B cell (primary cell): ENCODE measurements at regions not wholly inside any gene's neighbourhood (a gene's known extent, or its start where the extent isn't known, plus 50 kb on each side); places are given as distances from the start of the nearest gene placed in this dataset.

Experiments
- ATAC-seq: fragments of 200-7000 bp; cut with Tn5 transposase; one replicate; pipeline ENCODE4 v1.10.0; 2021; ENCODE audit warnings: low read depth, mild to moderate bottlenecking, moderate number of reproducible peaks, moderate library complexity
- CTCF ChIA-PET: fragments of 350-600 bp; sonication (Branson Sonifier 250); formaldehyde crosslinking; loops from one replicate; lab custom pipeline; 2021; ENCODE audit warnings: antibody characterized with exemption, inconsistent platforms; lab: Charles Lee
- POLR2A ChIA-PET: fragments of 350-600 bp; sonication (Branson Sonifier 250); formaldehyde crosslinking; loops from one replicate; lab custom pipeline; 2021; ENCODE audit warnings: antibody characterized with exemption; lab: Charles Lee
- DNase-seq: peaks from one replicate; pipeline ENCODE4 v3.0.0; 2013
- H2AFZ ChIP-seq: 2 replicates; pipeline ENCODE4 v1.6.1; 2012; ENCODE audit warnings: mild to moderate bottlenecking, low read depth, low read length; ENCODE audit not compliant: insufficient read depth, poor library complexity, severe bottlenecking
- H3K27ac ChIP-seq, 2 donors: 1 replicate in 1 of 2; 2 replicates in 1 of 2; pipeline ENCODE4 v1.5.1; 2012 to 2013; ENCODE audit warnings: low read length in 2 of 2, mild to moderate bottlenecking in 2 of 2, moderate library complexity in 1 of 2
- H3K27me3 ChIP-seq, 4 experiments: fragments of 200-600 bp in 1 of 4; sonication (generic) in 1 of 4; replicated peaks in 1 of 4; 1 replicate in 2 of 4; 2 replicates in 2 of 4; pipeline versions ENCODE4 v1.6.1 to v1.7.0; 2013 to 2016; ENCODE audit warnings: low read length in 3 of 4, mild to moderate bottlenecking in 2 of 4, mixed read lengths in 1 of 4, moderate library complexity in 1 of 4; ENCODE audit not compliant: insufficient read depth in 4 of 4, control insufficient read depth in 3 of 4; ENCODE audit errors: control extremely low read depth in 1 of 4
- H3K36me3 ChIP-seq, 2 experiments: replicated peaks in 1 of 2; 1 replicate in 1 of 2; 2 replicates in 1 of 2; pipeline versions ENCODE4 v1.6.1 to v1.7.1; 2013; ENCODE audit warnings: low read length in 1 of 2; ENCODE audit not compliant: insufficient read depth in 2 of 2, control insufficient read depth in 1 of 2; ENCODE audit errors: control extremely low read depth in 1 of 2, extremely low read depth in 1 of 2
- H3K4me1 ChIP-seq, 2 donors: fragments of 200-600 bp in 1 of 2; sonication (generic) in 1 of 2; 1 replicate in 1 of 2; 2 replicates in 1 of 2; pipeline versions ENCODE4 v1.5.1 to v1.6.1; 2013 to 2017; ENCODE audit warnings: low read length in 2 of 2; ENCODE audit not compliant: control insufficient read depth in 2 of 2, insufficient read depth in 2 of 2
- H3K4me2 ChIP-seq: replicated peaks from 2 replicates; pipeline ENCODE3; 2012; ENCODE audit warnings: mild to moderate bottlenecking, low read depth, low read length; ENCODE audit not compliant: poor library complexity, severe bottlenecking
- H3K4me3 ChIP-seq, 5 experiments: fragments of 200-600 bp in 1 of 5; sonication (generic) in 1 of 5; 1 replicate in 3 of 5; 2 replicates in 2 of 5; pipeline versions ENCODE4 v1.5.1 to v1.7.0; 2011 to 2016; ENCODE audit warnings: low read length in 4 of 5, mild to moderate bottlenecking in 4 of 5, low read depth in 2 of 5, control low read depth in 1 of 5, moderate library complexity in 1 of 5; ENCODE audit not compliant: insufficient read depth in 1 of 5; ENCODE audit errors: control extremely low read depth in 1 of 5, extremely low read depth in 1 of 5
- H3K79me2 ChIP-seq: fragments of 200-600 bp; sonication (generic); one replicate; pipeline ENCODE4 v1.6.0; 2016; ENCODE audit warnings: low read length; ENCODE audit not compliant: control insufficient read depth, insufficient read depth
- H3K9ac ChIP-seq: fragments of 200-600 bp; sonication (generic); 2 replicates; pipeline ENCODE4 v1.6.1; 2017; ENCODE audit warnings: mild to moderate bottlenecking, low read length, moderate library complexity
- H3K9me3 ChIP-seq, 3 donors: one replicate each; pipeline versions ENCODE4 v1.6.1 to v1.7.1; 2013; ENCODE audit warnings: low read length in 2 of 3; ENCODE audit not compliant: control insufficient read depth in 2 of 3, insufficient read depth in 1 of 3; ENCODE audit errors: control extremely low read depth in 1 of 3
- H4K20me1 ChIP-seq: 2 replicates; pipeline ENCODE4 v1.6.0; 2012; ENCODE audit warnings: mild to moderate bottlenecking, low read length; ENCODE audit not compliant: insufficient read depth, control insufficient read depth, poor library complexity, severe bottlenecking
- H3K27ac Mint-ChIP-seq: one replicate; pipeline ENCODE4 v1.8.0; 2021; ENCODE audit warnings: mixed read lengths
- H3K27me3 Mint-ChIP-seq: one replicate; pipeline ENCODE4 v1.8.0; 2021; ENCODE audit warnings: mixed read lengths
- H3K4me1 Mint-ChIP-seq: one replicate; pipeline ENCODE4 v1.8.0; 2021; ENCODE audit warnings: mixed read lengths
- H3K4me3 Mint-ChIP-seq: one replicate; pipeline ENCODE4 v1.8.0; 2021; ENCODE audit warnings: mixed read lengths
- H3K9me3 Mint-ChIP-seq: one replicate; pipeline ENCODE4 v1.8.0; 2022; ENCODE audit warnings: mixed read lengths; ENCODE audit not compliant: insufficient read depth
- CTCF ChIP-seq: fragments of 200-600 bp; IDR thresholded peaks from one replicate; pipeline ENCODE4 v1.8.0; 2022; ENCODE audit warnings: antibody characterized with exemption, mild to moderate bottlenecking
- EZH2 ChIP-seq: IDR thresholded peaks from 2 replicates; pipeline ENCODE4 v1.6.1; 2012; ENCODE audit warnings: borderline replicate concordance, low read depth, mild to moderate bottlenecking, moderate library complexity, low read length; ENCODE audit not compliant: insufficient read depth, poor library complexity, severe bottlenecking
- WGBS: methylation state at CpG from one replicate; pipeline ENCODE4 v1.1.5; 2013; ENCODE audit warnings: missing lambda C conversion rate; ENCODE audit not compliant: insufficient coverage; 5-methylcytosine and 5-hydroxymethylcytosine counted together
- intact Hi-C: fragments of 100-400 bp; cut with micrococcal nuclease; formaldehyde crosslinking; loops from one replicate; pipeline ENCODE4 v1.10.0; 2022

GRCh38 chr2:164430166-164430783, 191.0 kb downstream of the GRB14 start:
- Histone ChIP-seq H3K9ac (no peak overlapping the region), H3K36me3 (no peaks in the 10 kb centered on the region), H2AFZ (no peak overlapping the region), H4K20me1 (no peaks in the 10 kb centered on the region), H3K4me3 (no peak overlapping the region), H3K27me3 (no peaks in the 10 kb centered on the region), H3K27ac (no peak overlapping the region), H3K79me2 (no peaks in the 10 kb centered on the region), H3K4me2 (no peak overlapping the region), H3K9me3 (no peaks in the 10 kb centered on the region), H3K4me1 (no peaks in the 10 kb centered on the region)
- H3K27me3 Mint-ChIP-seq, result no peaks in the 10 kb centered on the region
- no peaks in the 10 kb centered on the region for H3K9me3 Mint-ChIP-seq
- H3K4me3 Mint-ChIP-seq, result no peak overlapping the region
- intact Hi-C loops, result no loop called here
- no peak for ATAC-seq
- H3K27ac Mint-ChIP-seq, result no peak overlapping the region
- TF ChIP-seq CTCF, result peak; percentile 22
- no peak for TF ChIP-seq EZH2
- H3K4me1 Mint-ChIP-seq, result no peaks in the 10 kb centered on the region
- ChIA-PET POLR2A (no interaction called here), CTCF (no interaction called here)
- 100% methylated on average over 2 of the region's 3 CpGs for WGBS
- DNase-seq, result peak; percentile 3

GRCh38 chr2:164429354-164429753, 191.9 kb downstream of the GRB14 start:
- Histone ChIP-seq H3K79me2 (no peaks in the 10 kb centered on the region), H3K4me2 (no peak overlapping the region), H3K36me3 (no peaks in the 10 kb centered on the region), H3K4me3 (no peak overlapping the region), H3K4me1 (no peaks in the 10 kb centered on the region), H4K20me1 (no peaks in the 10 kb centered on the region), H3K27ac (no peak overlapping the region), H3K9ac (no peak overlapping the region), H3K27me3 (no peaks in the 10 kb centered on the region), H2AFZ (no peak overlapping the region), H3K9me3 (no peaks in the 10 kb centered on the region)
- H3K4me1 Mint-ChIP-seq, result no peaks in the 10 kb centered on the region
- ATAC-seq (no peak), DNase-seq (no peak)
- H3K4me3 Mint-ChIP-seq, result no peak overlapping the region
- H3K9me3 Mint-ChIP-seq, result no peaks in the 10 kb centered on the region
- TF ChIP-seq EZH2 (no peak), CTCF (no peak)
- no CpG with 5 or more reads among the region's 2 CpGs for WGBS
- ChIA-PET CTCF (interaction anchor here (1.2 kb wide), 1 partner anchor 1246 kb away, joined by 5 read pairs; no protein-coding TSS in a partner anchor), POLR2A (no interaction called here)
- H3K27ac Mint-ChIP-seq, result no peak overlapping the region
- intact Hi-C loops, result no loop called here
- H3K27me3 Mint-ChIP-seq, result no peaks in the 10 kb centered on the region
